ENCODE measurements at regions not wholly inside any gene's neighbourhood (a gene's known extent, or its start where the extent isn't known, plus 50 kb on each side); places are given as distances from the start of the nearest gene placed in this dataset.

DNA sequence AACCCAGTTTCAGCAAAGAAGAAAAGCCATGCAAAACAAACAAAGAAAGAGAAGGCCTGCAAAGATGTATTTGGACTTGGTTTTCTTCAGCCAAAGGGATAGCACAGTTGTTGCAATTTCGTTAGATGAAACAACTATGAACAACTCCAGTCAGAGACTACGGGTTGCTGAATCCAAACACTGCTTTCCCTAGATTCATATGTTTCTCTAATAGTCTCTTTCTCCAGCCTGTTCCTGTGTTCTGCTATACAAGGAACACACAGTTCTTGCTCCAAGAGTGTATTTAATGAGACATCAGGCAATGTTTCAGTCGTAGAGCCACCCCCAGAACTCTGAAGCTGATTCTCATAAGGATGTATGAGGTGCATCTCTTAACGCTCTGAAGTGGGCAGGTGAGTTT is 162.5 kb upstream of the TBL1X start:
- TF ChIP-seq, protein P1, sequence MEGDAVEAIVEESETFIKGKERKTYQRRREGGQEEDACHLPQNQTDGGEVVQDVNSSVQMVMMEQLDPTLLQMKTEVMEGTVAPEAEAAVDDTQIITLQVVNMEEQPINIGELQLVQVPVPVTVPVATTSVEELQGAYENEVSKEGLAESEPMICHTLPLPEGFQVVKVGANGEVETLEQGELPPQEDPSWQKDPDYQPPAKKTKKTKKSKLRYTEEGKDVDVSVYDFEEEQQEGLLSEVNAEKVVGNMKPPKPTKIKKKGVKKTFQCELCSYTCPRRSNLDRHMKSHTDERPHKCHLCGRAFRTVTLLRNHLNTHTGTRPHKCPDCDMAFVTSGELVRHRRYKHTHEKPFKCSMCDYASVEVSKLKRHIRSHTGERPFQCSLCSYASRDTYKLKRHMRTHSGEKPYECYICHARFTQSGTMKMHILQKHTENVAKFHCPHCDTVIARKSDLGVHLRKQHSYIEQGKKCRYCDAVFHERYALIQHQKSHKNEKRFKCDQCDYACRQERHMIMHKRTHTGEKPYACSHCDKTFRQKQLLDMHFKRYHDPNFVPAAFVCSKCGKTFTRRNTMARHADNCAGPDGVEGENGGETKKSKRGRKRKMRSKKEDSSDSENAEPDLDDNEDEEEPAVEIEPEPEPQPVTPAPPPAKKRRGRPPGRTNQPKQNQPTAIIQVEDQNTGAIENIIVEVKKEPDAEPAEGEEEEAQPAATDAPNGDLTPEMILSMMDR (IDR thresholded peaks at IDR 0.05; ENCODE audit: control insufficient read depth, insufficient read depth, low read depth, low read length, missing control alignments) = no peak
- H3K4me3 ChIP-seq (ENCODE audit: control insufficient read depth, low read depth, low read length) = no peak overlapping the region
- no peak for DNase-seq (ENCODE audit: low read depth)

DNA sequence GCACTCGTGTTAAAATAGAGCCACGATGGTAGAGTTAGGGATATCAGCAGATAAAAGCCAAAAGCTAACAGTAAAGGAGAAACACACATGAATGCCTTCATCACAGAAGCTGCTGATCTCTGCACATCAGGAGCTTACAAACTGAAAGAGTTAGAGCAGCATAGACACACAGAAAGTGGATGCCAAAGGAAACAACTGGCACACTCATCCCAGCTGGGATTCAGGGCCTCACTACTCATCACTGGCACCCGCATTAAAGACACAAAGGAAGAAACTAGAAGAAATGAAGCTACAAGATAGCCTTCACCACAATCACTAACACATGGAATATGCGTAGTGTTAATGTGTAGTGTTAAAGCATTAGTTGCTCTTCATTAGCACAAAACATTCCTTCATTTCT is 156.4 kb upstream of the TBL1X start:
- DNase-seq (ENCODE audit: low read depth) = no peak
- TF ChIP-seq, protein P1 (IDR thresholded peaks at IDR 0.05; ENCODE audit: control insufficient read depth, insufficient read depth, low read depth, low read length, missing control alignments) = no peak

DNA sequence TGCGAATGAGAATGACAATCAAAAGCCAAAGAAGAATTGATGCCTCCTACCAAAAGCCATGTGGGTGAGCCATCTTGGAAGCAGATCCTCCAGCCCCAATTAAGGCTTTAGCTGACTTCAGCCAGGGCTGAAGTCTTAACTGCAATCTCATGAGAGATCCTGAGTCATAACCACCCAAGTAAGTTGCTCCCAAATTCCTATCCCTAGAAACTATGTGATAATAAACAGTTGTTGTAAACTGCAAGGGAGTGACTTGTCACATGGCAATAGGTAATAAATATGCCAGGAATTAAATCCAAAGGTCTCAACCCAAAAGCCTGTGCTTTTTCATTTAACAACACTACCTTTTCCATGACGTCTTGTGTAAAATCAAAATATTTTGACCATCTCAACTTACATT is 154.2 kb upstream of the TBL1X start:
- DNase-seq (ENCODE audit: low read depth) = peak; percentile 50
- H3K4me3 ChIP-seq (ENCODE audit: control insufficient read depth, low read depth, low read length) = no peak overlapping the region
- TF ChIP-seq, protein P1 (IDR thresholded peaks at IDR 0.05; ENCODE audit: control insufficient read depth, insufficient read depth, low read depth, low read length, missing control alignments) = no peak

More for the DNA sequence above, 156.4 kb upstream of the TBL1X start:
- no peak overlapping the region for H3K4me3 ChIP-seq (ENCODE audit: control insufficient read depth, low read depth, low read length)

DNA sequence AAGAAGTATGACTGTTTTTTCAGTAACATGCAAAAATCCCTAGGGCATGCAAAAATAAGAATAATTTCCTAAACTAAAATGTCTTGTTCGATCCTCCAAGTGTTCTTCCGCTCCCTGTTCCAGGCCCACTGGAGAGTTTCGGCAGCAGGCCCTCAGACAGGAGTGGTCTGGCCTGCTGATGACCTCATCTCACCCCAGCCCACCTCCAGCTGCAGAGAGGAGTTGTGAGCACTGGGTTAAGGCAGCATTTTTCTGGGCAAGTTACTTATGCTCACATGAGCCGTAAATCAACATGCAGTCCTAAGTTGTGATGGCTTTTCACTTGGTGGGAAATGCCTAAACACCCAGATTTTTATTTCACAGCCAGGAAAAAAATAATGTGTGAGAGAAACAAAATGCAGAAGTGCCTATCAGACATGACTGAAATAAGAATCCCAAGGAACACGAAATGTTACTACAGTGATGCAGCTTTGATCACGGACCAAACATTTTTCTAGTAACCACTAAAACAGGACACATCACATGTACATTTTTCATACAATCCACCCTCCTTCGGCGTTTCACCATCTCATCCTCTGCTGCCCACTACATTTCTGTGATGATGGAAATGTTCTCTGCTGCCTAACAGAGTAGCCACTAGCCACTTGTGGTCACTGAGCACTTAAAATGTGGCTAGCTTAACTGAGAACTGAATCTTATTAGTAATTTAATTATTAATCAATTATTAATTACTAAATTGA is 153.3 kb upstream of the TBL1X start:
- peak; percentile 13 for DNase-seq (ENCODE audit: low read depth)
- TF ChIP-seq, protein P1 (IDR thresholded peaks at IDR 0.05; ENCODE audit: control insufficient read depth, insufficient read depth, low read depth, low read length, missing control alignments) = no peak

DNA sequence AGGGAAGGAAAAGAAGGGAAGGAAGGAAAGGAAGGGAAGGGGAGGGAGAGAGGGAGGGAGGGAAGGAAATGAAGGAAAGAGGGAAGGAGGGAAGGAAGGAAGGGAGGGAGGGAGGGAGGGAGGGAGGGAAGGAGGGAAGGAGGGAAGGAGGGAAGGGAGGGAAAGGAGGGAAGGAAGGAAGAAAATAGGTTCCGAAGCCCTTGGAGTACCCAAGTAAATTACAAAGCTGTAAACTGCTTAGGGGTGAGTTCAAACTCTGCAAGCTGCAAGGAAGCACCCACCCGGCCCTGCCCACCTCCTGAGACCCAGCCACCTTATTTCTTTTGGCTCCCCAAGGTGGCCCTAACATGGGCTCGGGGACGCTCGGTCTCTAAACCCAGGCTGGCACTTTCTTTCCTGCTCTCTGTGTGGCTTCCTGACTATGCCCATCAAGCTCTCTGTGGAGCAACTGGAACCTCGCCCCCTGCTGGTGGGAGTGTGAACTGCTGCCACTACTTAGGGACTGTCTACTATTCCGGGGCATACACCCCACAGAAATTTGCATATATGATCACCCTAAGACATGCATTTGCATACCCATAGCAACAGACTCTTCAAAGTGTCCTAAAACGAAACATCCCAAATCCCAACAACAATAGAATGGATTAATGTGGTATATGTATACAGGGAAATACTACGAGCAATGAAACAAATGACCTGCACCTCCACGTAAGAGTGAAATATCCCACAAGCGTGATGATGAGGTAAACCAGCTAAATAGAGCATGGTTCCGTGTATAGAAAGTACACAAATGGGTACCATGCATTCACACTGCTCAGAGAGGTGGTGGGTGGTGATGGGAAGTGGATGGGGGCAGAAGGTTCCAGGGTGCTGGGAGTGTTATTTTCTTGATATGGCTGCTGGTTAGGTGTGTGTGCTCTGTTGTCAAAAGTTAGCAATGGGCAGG is 151.7 kb upstream of the TBL1X start:
- DNase-seq (ENCODE audit: low read depth) = no peak
- H3K4me3 ChIP-seq (ENCODE audit: control insufficient read depth, low read depth, low read length) = no peak overlapping the region
- TF ChIP-seq, protein P1 (IDR thresholded peaks at IDR 0.05; ENCODE audit: control insufficient read depth, insufficient read depth, low read depth, low read length, missing control alignments) = peak; percentile 46

More for the DNA sequence above, 153.3 kb upstream of the TBL1X start:
- no peak overlapping the region for H3K4me3 ChIP-seq (ENCODE audit: control insufficient read depth, low read depth, low read length)

DNA sequence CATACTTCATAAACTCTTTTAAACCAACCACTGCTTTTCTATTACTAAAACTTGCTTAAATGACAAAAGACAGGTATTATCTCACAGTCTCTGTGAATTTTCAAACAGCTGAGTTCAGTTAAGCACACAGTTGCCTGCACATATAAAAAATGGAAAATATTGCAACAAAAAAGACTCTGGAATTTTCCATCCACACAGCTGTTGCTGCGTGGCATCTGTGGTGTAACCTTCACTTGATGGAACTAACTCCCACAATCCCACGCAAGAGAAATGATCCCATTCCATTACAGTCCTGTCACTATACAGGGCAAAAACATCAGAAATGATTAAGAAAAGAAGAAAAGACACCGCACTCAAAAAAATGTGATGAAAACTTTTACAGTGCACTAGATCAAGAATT is 149.8 kb upstream of the TBL1X start:
- DNase-seq (ENCODE audit: low read depth) = peak; percentile 41
- TF ChIP-seq, protein P1 (IDR thresholded peaks at IDR 0.05; ENCODE audit: control insufficient read depth, insufficient read depth, low read depth, low read length, missing control alignments) = no peak
- H3K4me3 ChIP-seq (ENCODE audit: control insufficient read depth, low read depth, low read length) = no peak overlapping the region

Measured in AG09309 (cell line).